ENCODE measurements at regions not wholly inside any gene's neighbourhood (a gene's known extent, or its start where the extent isn't known, plus 50 kb on each side); places are given as distances from the start of the nearest gene placed in this dataset.

GRCh38 chr11:80455818-80456217 is 1015.0 kb upstream of the TENM4 start:
- TF ChIP-seq CTCF (IDR thresholded peaks at IDR 0.05), result no peak
- TF ChIP-seq POLR2A (IDR thresholded peaks at IDR 0.05), result no peak
